Loucy (cell line): ENCODE measurements at regions not wholly inside any gene's neighbourhood (a gene's known extent, or its start where the extent isn't known, plus 50 kb on each side); places are given as distances from the start of the nearest gene placed in this dataset.

Experiments
- H2AFZ ChIP-seq: fragments of 200-600 bp; sonication (generic); 2 replicates; pipeline ENCODE4 v1.6.0; 2016; ENCODE audit warnings: antibody characterized with exemption, mild to moderate bottlenecking, low read length, moderate library complexity
- H3F3A ChIP-seq: fragments of 200-600 bp; 2 replicates; pipeline ENCODE4 v1.6.0; 2016; ENCODE audit warnings: antibody characterized with exemption, low read depth, mild to moderate bottlenecking
- H3K27me3 ChIP-seq: fragments of 200-600 bp; sonication (generic); 2 replicates; pipeline ENCODE4 v1.6.1; 2014; ENCODE audit warnings: low read length, mild to moderate bottlenecking; ENCODE audit not compliant: insufficient read depth, poor library complexity, severe bottlenecking
- H3K36me3 ChIP-seq: fragments of 200-600 bp; sonication (generic); 2 replicates; pipeline ENCODE4 v1.6.1; 2016; ENCODE audit warnings: low read length; ENCODE audit not compliant: insufficient read depth
- H3K4me1 ChIP-seq: fragments of 200-600 bp; sonication (generic); 2 replicates; pipeline ENCODE4 v1.5.1; 2014; ENCODE audit warnings: low read length, mild to moderate bottlenecking; ENCODE audit not compliant: insufficient read depth, poor library complexity, severe bottlenecking
- H3K4me2 ChIP-seq: fragments of 200-600 bp; sonication (generic); 2 replicates; pipeline ENCODE4 v1.6.0; 2014; ENCODE audit warnings: antibody characterized with exemption, low read length, low read depth, mild to moderate bottlenecking; ENCODE audit not compliant: poor library complexity, severe bottlenecking
- H3K4me3 ChIP-seq: fragments of 200-600 bp; sonication (generic); 2 replicates; pipeline ENCODE4 v1.5.1; 2014; ENCODE audit warnings: low read length, mild to moderate bottlenecking, mixed read lengths; ENCODE audit not compliant: poor library complexity, severe bottlenecking
- H3K79me2 ChIP-seq: fragments of 200-600 bp; sonication (generic); 2 replicates; pipeline ENCODE4 v1.6.1; 2014; ENCODE audit warnings: low read length; ENCODE audit not compliant: insufficient read depth
- H3K9ac ChIP-seq: fragments of 200-600 bp; sonication (generic); 2 replicates; pipeline ENCODE4 v1.6.0; 2014; ENCODE audit warnings: mild to moderate bottlenecking, low read depth, low read length, moderate library complexity; ENCODE audit not compliant: poor library complexity, severe bottlenecking
- H3K9me2 ChIP-seq: fragments of 200-600 bp; sonication (generic); replicated peaks from 2 replicates; pipeline ENCODE4 v1.6.1; 2016; ENCODE audit warnings: low read depth, low read length, mixed read lengths
- H3K9me3 ChIP-seq: fragments of 200-600 bp; sonication (generic); 2 replicates; pipeline ENCODE4 v1.6.1; 2014; ENCODE audit warnings: mild to moderate bottlenecking, antibody characterized with exemption, low read length, low read depth; ENCODE audit not compliant: insufficient read depth
- H4K20me1 ChIP-seq: fragments of 200-600 bp; sonication (generic); 2 replicates; pipeline ENCODE4 v1.6.0; 2014; ENCODE audit warnings: antibody characterized with exemption, low read length, mild to moderate bottlenecking; ENCODE audit not compliant: insufficient read depth, poor library complexity, severe bottlenecking
- EZH2phosphoT487 ChIP-seq: fragments of 200-600 bp; IDR thresholded peaks from 2 replicates; pipeline ENCODE4 v1.6.1; 2018; ENCODE audit warnings: antibody characterized with exemption, mild to moderate bottlenecking, moderate library complexity, borderline replicate concordance
- TF ChIP-seq, protein P1 (sequence below): fragments of 200-600 bp; sonication (generic); conservative IDR thresholded peaks from 2 replicates; pipeline ENCODE4 v1.5.1; 2014; ENCODE audit warnings: mild to moderate bottlenecking, antibody characterized with exemption, low read length

DNA sequence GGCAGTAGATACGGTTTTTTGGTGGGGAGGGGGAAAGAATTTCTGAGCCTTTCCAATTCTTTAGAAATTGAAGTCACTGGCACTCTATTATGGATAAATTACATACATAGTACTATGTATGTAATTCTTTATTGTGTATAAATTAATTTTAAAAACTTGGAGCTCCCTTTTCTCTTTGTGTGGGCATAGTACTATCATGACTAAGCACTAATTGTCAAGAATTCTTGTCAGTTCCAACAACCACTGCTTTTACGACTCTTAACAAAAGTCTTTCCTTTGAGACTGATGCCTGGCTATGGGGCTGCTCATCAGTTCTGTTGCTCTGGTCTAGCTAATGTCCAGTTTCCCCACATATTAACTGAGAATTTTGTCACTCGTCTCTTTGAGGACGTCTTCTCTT is 365.3 kb upstream of the RNF32 start:
- no peak overlapping the region for H3K4me2 ChIP-seq
- H3F3A ChIP-seq = no peaks in the 10 kb centered on the region
- H3K9me3 ChIP-seq = no peaks in the 10 kb centered on the region; the same call in 1 of the 2 replicates
- no peaks in the 10 kb centered on the region for H3K36me3 ChIP-seq
- H3K4me3 ChIP-seq = no peak overlapping the region
- TF ChIP-seq EZH2phosphoT487 = no peak
- TF ChIP-seq, protein P1, sequence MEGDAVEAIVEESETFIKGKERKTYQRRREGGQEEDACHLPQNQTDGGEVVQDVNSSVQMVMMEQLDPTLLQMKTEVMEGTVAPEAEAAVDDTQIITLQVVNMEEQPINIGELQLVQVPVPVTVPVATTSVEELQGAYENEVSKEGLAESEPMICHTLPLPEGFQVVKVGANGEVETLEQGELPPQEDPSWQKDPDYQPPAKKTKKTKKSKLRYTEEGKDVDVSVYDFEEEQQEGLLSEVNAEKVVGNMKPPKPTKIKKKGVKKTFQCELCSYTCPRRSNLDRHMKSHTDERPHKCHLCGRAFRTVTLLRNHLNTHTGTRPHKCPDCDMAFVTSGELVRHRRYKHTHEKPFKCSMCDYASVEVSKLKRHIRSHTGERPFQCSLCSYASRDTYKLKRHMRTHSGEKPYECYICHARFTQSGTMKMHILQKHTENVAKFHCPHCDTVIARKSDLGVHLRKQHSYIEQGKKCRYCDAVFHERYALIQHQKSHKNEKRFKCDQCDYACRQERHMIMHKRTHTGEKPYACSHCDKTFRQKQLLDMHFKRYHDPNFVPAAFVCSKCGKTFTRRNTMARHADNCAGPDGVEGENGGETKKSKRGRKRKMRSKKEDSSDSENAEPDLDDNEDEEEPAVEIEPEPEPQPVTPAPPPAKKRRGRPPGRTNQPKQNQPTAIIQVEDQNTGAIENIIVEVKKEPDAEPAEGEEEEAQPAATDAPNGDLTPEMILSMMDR = no peak
- H4K20me1 ChIP-seq = no peaks in the 10 kb centered on the region
- no peaks in the 10 kb centered on the region for H3K79me2 ChIP-seq
- H3K4me1 ChIP-seq = no peaks in the 10 kb centered on the region
- no peak overlapping the region for H2AFZ ChIP-seq
- no peaks in the 10 kb centered on the region for H3K9me2 ChIP-seq
- no peak overlapping the region for H3K9ac ChIP-seq
- H3K27me3 ChIP-seq = no peaks in the 10 kb centered on the region

DNA sequence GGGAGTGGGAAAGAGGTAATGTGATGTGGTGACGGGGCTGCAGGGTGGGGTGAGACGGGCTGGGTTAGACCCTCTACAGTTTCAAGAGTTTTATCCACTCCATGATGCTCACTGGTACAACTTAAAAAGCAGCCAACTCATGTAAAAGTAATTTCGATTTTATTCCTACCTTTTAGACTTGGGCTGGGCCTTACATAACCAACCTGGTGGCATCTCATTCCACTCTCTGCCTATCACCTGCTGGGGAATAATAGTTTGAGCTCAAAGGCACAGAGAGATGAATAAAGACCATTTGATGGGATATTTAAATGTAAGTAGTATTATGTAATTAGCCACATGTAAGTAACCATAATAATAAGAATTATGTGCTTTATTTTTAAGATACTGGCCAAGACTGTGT is 366.0 kb upstream of the RNF32 start:
- no peaks in the 10 kb centered on the region for H3K9me2 ChIP-seq
- H3K4me3 ChIP-seq = no peak overlapping the region
- no peaks in the 10 kb centered on the region for H3K36me3 ChIP-seq
- no peaks in the 10 kb centered on the region; the same call in 1 of the 2 replicates for H3K9me3 ChIP-seq
- H3K4me1 ChIP-seq = no peaks in the 10 kb centered on the region
- TF ChIP-seq, protein P1 = no peak
- no peak for TF ChIP-seq EZH2phosphoT487
- no peak overlapping the region for H3K4me2 ChIP-seq
- H3K9ac ChIP-seq = no peak overlapping the region
- no peaks in the 10 kb centered on the region for H4K20me1 ChIP-seq
- H3K79me2 ChIP-seq = no peaks in the 10 kb centered on the region
- H2AFZ ChIP-seq = no peak overlapping the region
- no peaks in the 10 kb centered on the region for H3K27me3 ChIP-seq
- no peaks in the 10 kb centered on the region for H3F3A ChIP-seq

DNA sequence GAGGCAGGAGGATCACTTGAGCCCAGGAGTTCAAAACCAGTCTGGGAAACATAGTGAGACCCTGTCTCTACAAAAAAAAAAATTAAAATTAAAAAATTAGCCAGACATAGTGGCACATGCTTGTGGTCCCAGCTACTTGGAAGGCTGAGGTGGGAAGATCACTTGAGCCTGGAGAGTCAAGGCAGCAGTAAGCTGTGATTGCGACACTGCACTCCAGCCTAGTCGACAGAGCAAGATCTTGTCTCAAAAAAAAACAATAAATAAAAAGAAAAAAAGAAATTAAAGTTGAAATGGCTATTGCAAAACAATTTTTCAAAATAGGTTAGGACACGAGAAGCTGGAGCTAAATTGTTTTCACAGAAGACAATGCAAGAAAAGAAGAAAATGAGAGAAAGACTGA is 379.0 kb upstream of the RNF32 start:
- TF ChIP-seq, protein P1 = no peak
- no peak for TF ChIP-seq EZH2phosphoT487
- H3K9ac ChIP-seq = no peak overlapping the region
- no peaks in the 10 kb centered on the region for H3K79me2 ChIP-seq
- H3F3A ChIP-seq = no peaks in the 10 kb centered on the region
- no peaks in the 10 kb centered on the region for H4K20me1 ChIP-seq
- H3K4me2 ChIP-seq = no peak overlapping the region
- H3K27me3 ChIP-seq = no peaks in the 10 kb centered on the region
- H2AFZ ChIP-seq = no peak overlapping the region
- no peaks in the 10 kb centered on the region for H3K9me2 ChIP-seq
- no peaks in the 10 kb centered on the region for H3K36me3 ChIP-seq
- H3K4me1 ChIP-seq = no peaks in the 10 kb centered on the region
- H3K4me3 ChIP-seq = no peak overlapping the region
- 0 out of 2 replicates have a peak, but pooled peaks cover 2% of the 10 kb centered on the region for H3K9me3 ChIP-seq
